Inflammatory macrophage treated with lipopolysaccharide for 4 hours (primary cell): ENCODE measurements at regions not wholly inside any gene's neighbourhood (a gene's known extent, or its start where the extent isn't known, plus 50 kb on each side); places are given as distances from the start of the nearest gene placed in this dataset.

Source experiments
- DNase-seq: peaks from one replicate; pipeline ENCODE4 v3.0.0-alpha.2; 2020

DNA sequence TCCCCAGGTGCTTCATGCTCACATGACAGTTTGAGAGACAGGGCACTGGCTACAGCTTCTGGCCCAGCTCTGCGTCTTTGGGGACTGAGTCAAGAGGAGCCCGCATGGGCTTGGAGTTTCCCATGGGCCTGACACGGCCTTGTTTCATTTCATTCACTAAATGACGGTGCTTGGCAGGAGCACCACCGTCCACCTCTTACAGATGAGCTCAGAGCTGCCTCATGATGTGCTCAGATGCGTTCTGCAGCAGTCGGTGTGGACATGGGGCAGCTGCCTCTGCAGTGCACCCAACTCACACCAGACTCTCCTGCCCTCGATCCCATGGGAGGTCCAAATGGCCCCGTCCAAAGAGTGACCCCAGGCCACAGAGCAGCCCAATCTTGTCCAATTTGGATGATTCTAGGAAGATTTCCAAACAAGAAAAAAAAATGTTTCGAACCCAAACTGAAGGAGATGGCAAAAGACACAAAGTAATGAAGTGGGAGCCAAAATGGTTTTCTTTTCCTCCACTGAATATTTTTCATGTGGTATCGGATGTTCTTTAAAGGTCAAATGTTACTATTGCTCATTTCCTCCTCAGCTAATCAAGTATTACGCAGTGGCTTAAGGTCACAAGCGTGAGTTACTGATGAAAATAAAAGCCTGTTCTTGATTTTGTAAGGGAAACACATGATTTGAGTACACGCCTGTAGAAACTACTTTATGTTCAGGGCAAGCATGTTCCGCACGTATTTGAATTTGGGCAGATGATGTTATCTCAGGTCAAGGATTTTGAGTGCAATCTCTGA lies 524.2 kb downstream of the CDH26 start:
- DNase-seq = no peak

GRCh38 chr20:60483371-60483770 lies 525.1 kb downstream of the CDH26 start:
- DNase-seq = no peak

DNA sequence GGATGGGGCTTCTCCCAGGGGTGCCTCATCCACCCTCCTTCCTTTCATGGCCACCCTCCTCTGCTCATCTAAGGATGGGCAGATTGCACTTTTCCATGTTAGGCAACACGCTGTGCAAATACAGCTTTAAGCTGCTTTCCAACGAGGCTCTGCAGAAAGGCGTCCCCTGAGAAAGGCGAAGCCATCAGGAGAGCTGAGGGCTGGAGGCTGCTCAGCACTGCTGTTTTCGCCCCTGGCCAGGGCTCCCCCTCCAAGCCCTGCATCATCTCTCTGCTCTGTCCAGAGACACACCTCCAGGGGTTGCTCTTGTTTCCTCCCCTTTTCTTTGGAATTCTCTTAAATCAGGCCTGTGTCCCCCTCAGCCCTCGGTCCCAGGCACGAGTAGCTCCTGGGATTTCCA lies 526.1 kb downstream of the CDH26 start:
- DNase-seq = no peak

DNA sequence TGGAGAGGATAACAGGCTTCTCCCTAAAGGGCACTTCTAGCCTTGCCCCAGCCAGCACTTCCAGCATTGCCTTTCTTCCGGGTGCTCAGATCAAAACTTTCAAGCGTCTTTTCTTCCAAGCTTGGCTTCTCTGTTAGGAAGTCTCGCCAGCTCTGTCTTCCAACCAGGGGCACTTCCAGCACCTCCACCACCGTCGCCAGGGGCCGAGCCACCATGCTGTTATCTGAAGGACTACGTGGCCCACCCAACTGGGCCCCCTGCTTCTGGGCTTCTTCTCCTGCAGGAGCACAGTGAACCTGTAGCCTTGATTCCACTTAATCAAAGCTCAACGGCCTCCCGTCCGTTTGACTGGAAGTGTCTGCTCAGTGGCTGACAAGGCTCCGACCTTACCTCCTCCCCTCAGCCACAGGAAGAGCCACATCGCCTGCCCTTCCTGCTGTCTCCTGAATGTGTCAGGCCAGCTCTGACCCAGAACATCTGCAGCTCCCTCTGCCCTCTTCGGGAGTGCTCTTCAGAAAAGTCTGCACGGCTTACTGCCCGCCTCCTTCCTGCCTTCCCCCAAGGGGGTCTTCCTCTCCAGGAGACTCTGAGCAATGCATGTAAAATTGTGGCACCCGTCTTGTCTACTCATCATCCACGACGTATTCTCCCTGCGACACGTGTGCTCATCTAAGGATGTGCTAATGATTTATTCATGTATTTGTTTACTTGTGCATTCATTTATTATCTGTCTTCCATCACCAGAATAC lies 527.0 kb downstream of the CDH26 start:
- no peak for DNase-seq

DNA sequence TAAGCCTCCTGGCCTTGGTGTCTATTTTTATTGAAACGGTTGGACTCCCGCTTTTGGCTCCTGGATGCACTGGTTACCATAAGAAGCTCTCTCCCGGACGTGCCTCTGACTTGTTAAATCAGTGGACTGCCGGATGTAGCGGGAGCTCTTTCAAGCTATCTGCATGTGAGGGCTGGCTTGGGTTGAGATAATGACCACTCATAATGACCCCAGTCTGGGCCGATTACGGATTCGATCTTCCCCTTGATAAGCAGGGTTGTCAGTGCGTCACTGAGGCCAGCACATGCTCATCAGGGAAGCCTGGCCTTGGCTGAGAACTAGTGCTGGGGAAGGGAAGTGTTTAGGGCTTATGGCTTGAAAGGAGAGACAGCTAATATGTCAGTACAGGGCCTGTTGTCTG lies 528.1 kb downstream of the CDH26 start:
- no peak for DNase-seq

DNA sequence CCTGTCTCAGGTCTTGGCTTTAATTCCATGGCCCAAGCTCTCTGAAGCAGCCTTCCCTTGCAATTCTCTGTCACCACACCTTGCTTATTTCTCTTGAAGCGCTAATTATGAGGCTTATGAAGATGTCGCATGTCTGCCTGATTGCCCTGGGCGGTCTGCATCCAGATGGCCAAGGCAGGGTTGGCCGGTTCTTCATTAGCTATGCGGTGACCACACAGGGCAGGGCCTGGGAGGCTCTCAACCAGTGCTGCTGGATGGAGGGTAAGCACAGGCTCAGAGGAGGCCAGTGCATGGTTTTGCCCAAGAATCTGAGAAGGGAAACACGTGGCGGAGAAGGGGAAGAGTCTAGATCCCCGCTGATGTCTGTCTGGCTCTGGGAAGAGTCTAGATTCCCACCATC lies 528.7 kb downstream of the CDH26 start:
- no peak for DNase-seq

DNA sequence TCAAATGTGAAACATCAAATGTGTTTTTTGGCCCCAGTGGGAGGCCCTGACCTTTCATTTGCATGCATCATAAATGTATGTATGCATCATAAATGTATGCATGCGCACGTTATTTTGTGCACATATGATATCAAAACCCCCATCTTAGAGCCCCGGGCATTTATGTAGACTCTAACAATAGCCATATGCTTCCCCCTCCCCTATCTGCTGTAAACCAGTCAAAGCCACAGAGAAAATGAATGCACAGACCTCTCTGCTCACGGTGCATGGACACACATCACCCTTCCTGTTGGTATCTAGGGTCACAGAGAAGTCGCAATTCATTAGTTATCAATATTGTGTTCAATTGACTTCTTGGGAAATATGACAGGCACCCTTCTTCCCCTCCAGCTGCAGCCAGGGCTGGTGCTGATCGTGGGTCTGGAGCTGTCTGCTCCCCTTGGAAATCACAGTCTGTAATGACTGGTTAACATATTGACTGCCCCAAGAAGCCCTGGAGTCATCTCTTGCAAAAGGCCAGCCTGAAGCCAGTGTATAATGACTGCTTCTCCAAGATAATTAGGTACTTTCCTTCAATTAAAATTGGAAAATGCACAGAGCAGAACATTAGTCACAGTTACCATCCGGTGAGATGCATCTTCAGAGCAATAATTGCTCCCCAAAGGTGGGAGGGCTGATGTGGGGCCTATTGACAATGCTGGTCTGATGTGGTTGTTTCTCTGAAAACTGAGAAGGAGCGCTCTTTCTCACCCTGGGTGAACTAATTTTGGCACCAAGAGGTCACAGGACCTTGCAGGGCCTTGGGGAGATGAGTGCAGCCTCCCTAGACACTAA lies 532.2 kb downstream of the CDH26 start:
- no peak for DNase-seq

GRCh38 chr20:60491051-60491581 lies 532.9 kb downstream of the CDH26 start:
- no peak for DNase-seq

DNA sequence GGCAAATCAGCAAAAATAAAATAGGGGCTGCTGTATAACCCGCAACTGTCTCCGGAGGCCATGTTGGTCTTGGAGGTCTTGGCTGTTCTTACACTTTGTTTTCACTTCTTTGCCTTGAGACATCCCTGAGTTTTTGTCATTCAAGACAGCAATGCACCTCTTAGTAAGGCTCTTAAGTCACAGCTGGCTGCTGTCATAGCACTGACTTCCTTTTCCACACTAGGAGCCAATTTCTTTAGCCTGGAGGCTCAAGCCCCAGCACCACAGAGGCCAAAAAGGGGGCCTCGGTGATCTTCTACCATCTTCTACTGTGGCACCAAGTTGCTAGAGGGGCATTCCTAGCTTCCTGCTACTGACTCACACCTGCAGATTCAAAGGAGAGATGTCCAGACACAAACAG lies 536.3 kb downstream of the CDH26 start:
- DNase-seq = no peak

DNA sequence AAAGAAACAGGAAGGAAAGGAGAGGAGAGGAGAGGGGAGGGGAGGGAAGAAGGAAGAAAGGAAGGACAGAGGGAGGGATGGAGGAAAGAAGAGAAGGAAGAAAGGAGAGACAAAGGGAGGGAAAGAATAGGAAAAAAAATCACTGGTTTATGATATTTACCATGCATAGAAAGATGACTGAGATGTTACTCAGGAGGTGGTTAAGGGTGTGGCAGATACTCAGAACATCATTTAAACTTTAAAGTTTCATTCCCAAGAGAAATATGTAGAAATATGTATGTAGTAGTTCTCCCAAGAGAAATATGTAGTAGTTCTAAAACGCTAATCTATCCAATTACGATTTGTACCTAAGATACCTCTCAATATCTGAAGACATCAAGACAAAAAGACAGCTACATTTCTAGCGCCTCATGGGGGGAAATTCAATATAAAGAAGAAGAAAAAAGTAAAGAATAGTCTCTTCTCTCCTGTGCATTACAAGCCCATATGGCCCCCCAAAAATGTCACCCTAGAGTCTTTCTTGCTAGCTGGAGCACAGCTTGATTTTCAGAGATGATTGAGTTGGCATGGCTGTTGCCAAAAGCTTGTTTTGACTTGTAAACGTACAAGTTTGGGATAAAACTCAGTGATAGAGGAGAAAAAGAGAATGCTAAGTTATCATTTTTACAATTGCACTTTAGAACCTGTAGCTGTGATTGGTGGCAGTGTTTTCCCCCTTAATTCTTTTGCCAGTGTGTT lies 539.2 kb downstream of the CDH26 start:
- DNase-seq = no peak

DNA sequence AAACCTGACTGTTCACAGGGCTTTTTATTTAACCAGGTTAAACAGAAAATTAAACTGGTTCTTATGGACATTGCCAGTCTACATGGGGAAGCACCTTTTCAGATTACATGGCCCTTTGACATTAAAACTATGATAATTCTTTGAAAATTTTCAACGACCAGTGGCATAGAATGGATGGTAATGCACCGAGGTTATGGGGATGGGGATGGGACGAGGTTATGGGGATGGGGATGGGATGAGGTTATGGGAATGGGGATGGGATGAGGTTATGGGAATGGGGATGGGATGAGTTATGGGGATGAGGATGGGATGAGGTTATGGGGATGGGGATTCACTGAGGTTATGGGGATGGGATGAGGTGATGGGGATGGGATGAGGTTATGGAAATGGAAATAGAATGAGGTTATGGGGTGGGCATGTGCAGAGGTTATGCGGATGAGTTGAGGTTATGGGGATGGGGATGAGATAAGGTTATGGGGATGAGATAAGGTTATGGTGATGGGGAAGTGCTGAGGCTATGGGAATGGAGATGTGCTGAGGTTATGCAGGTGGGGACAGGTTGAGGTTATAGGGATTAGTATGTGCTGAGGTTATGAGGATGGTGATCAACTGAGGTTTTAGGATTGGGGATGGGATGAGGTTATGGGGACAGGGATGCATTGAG lies 541.9 kb downstream of the CDH26 start:
- DNase-seq = no peak

DNA sequence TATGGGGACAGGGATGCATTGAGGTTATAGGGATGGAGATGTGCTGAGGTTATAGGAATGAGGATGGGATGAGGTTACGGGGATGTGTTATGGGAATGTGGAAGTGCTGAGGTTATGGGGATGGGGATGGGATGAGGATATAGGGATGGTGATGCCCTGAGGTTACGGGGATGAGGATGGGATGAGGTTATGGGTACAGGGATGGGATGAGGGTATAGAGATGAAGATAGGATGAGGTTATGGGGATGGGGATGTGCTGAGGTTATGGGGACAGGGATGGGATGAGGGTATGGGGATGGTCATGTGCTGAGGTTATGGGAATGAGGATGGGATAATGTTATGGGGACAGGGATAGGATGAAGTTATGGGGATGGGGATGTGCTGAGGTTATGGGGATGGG lies 542.8 kb downstream of the CDH26 start:
- DNase-seq = no peak

- no peak for DNase-seq
Observed at GRCh38 chr20:60502881-60503280, 544.7 kb downstream of the CDH26 start.

GRCh38 chr20:60505423-60505822 lies 547.2 kb downstream of the CDH26 start:
- DNase-seq = no peak

- DNase-seq = no peak
Observed at GRCh38 chr20:60506061-60506460, 547.8 kb downstream of the CDH26 start.

- no peak for DNase-seq
Observed at GRCh38 chr20:60507087-60507694, 549.0 kb downstream of the CDH26 start.

DNA sequence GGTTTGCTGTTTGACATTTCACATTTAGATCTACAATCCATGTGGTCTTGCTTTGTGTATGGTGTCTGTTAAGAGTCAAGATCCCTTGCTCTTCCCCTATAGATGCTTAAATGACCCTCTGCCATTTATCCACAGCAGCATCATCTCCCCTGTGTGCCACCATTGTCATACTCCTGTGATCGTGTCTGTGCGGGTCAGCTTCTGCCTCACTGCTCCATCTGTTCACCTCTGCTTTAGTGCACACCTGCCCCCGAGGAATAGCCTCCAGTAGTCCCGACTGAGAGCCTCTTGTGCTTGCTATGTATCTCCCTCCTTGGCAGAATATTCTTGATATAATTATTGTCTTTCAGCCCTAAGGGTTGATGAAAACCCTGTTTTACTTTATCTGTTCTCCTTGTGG lies 551.2 kb downstream of the CDH26 start:
- no peak for DNase-seq

DNA sequence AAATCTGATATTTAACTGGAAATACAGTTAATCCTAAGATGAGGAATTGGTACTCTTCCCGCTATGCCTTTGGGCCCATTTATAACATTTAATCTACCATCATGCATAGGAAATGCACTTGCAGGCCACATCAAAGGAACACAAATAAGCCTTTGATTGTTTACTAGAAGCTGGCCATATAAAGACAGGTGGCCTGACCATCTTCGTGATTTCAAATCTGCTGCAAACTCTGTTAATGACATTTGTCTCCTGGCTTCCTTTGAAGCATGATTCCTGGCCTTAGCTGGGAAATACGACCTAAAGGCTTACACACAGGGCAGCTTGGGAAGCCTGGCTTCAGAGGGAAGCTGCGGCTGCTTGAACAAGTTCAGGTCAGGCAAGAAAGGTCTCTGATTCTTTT lies 552.1 kb downstream of the CDH26 start:
- no peak for DNase-seq

GRCh38 chr20:60512443-60512842 lies 554.2 kb downstream of the CDH26 start:
- DNase-seq = no peak

DNA sequence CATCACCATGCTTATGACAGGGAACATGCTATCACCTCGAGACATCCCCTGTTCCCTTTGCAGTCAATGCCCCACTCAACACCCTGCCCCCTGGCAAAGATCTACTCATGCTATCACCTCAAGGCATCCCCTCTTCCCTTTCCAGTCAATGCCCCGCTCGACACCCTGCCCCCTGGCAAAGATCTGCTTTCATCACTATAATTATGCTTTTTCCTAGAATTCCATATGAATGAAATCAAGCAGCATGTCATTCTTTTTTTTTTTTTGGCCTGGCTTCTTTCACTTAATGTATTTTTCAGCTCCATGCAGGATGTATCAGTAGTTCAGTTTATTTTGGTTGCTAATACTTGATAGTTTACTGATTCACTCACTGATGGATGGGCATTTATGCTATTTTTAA lies 554.9 kb downstream of the CDH26 start:
- DNase-seq = no peak

GRCh38 chr20:60516442-60516841 lies 558.2 kb downstream of the CDH26 start:
- no peak for DNase-seq

GRCh38 chr20:60518022-60518421 lies 559.8 kb downstream of the CDH26 start:
- no peak for DNase-seq
